ENCODE measurements at regions not wholly inside any gene's neighbourhood (a gene's known extent, or its start where the extent isn't known, plus 50 kb on each side); places are given as distances from the start of the nearest gene placed in this dataset.
"Not testable (repeated sequence)": the region's sequence is repeated elsewhere in the genome, so short reads cannot be mapped to it uniquely, and the experiment has no call there.

DNA sequence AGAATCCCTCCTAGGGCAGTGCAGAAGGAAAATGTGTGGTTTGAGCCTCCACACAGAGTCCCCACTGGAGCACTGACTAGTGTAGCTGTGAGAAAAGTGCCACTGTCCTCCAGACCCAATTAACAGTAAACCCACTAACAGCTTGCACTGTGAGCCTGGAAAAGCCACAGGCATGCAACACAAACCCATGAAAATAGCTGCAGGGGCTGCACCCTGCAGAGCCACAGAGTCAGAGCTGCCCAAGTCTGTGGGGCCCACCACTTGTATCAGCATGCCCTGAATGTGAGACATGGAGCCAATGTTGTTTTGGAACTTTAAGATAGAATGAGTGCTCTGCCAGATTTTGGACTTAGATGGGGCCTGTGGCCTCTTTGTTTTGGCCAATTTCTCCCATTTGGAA, 119.8 kb upstream of the CDH9 start:
- no peak for DNase-seq (ENCODE audit: low spot score)

DNA sequence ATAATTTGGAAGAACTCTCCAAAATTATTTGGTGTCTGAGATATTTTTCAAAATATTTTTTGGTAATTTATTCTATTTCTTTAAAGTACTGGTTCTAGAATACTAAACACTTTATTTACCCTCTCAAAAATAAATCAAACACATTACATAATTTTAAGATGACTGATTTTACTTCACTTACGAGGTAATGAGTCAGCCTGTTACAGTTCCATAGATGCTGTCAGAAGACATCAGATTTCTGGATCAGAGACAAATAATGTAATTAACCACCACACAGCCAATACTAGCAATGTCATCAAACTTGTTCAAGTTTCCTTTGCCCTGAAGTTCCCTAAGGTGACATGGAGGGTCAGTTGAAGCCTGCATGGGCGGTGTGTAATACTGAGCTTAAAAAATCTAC, 106.1 kb upstream of the CDH9 start:
- no peak for DNase-seq (ENCODE audit: low spot score)

DNA sequence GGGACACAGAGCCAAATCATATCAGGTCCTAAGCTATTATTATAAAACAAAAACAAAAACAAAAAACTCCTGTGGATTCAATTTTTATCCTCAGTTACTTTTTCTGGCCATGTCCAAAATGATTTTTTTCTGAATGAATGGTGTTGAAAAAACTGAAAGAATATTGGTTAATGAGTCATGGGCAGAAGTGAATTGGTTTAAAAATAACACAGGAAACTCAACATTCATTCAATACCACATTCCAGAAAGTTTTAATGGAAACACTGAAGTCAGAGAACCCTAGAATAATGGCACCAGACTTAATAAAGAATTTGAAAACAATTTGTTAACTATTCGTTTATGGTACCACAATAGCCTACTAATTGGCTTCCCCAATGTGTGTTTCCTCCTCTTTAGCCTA, 102.4 kb upstream of the CDH9 start:
- no peak for DNase-seq (ENCODE audit: low spot score)

DNA sequence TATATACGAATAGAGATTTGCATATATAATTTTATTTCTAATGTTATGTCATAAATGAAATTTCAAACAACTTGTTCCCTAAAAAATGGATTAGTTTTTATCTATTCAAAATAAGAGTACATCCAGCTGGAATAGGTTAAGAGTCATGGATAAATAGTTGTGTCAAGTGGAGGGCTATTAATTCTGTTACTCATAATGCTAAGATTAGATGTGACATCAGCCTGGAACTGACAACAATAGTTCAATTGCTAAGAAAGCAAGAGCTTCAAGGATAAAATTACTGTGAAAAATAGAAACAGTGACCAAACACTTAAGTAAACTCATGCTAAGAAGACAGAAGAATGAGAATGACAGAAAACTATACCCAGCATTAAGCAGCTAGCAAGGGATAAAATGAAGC, 92.2 kb upstream of the CDH9 start:
- no peak for DNase-seq (ENCODE audit: low spot score)

DNA sequence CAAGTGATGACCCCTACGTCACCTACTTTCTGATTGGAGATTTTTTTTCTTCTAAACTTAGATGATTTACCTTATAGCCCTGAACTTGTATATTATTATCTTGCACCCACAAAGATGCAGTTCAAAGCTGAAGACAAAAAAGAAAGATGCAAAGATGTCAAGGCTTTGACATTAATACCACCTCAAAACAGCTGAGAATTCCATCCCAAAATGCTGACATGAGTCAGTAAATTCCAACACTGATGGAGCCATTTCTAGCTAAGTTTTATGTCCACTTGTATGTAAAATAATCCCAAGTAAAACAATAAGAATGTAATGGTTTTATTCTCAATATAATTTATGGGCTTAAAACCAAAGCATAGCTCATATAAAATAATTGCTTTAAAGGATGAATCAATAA, 91.5 kb upstream of the CDH9 start:
- no peak for DNase-seq (ENCODE audit: low spot score)

DNA sequence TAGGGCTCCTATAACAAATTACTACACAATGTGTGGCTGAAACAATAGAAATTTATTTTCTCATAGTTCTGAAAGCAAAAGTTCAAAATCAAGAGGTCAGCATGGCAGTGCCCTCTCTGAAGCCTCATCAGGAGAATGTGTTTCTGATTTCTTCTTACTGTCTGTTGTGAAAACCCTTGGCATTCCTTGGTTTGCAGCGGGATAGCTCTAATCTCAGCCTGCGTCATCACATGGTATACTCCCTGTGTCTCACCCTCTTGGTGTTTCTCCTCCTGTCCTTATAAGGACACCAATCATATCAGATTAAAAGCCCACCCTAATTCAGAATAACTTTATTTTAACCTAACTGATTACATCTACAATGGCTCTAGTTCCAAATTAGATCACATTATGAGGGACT, 87.5 kb upstream of the CDH9 start:
- DNase-seq (ENCODE audit: low spot score), result no peak

DNA sequence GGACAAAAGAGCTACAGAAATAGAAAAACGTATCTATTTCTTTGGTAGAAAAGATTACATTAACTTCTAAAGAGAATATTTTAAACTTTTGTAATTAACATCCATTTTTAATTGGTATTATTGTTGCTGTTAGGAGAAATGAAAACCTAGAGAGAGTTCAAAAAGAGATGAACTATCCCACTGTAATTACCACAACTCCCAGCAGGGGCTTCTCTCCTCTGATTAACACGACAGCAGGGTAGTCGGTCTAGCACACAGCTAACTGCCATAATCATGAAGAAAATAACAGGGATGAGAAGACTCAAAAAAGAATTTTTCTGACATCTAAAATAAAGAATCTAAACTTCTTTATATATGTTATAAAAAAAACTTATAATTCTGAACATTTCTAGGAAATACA, 86.2 kb upstream of the CDH9 start:
- DNase-seq (ENCODE audit: low spot score), result peak; percentile 12

DNA sequence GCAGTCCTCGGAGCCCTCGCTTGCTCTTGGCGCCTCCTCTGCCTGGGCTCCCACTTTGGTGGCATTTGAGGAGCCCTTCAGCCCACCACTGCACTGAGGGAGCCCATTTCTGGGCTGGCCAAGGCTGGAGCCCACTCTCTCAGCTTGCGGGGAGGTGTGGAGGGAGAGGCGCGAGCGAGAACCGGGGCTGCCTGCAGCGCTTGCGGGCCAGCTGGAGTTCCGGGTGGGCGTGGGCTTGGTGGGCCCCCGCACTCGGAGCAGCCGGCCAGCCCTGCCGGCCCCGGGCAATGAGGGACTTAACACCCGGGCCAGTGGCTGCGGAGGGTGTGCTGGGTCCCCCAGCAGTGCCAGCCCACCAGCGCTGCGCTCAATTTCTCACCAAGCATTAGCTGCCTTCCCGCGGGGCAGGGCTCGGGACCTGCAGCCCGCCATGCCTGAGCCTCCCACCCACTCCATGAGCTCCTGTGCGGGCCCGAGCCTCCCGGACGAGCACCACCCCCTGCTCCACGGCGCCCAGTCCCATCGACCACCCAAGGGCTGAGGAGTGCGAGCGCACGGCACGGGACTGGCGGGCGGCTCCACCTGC, 81.4 kb upstream of the CDH9 start:
- not testable (repeated sequence) for DNase-seq (ENCODE audit: low spot score)

DNA sequence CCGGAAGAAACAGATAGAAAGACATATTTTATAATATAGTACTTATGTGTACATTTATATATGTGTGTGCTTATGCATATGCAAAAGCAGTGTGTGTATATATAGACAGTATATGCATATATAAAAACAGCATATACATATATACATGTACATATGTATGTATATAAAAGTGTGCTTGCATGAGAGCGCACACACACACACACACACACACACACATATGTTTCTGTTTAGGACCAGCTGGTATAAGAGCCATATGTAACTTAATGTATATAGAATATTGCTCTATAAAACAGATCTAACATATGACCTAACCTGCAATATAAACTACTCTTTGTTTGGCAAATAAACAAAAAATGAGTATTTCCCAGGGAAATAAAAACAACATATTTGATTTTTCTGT, 65.1 kb upstream of the CDH9 start:
- no peak for DNase-seq (ENCODE audit: low spot score)

DNA sequence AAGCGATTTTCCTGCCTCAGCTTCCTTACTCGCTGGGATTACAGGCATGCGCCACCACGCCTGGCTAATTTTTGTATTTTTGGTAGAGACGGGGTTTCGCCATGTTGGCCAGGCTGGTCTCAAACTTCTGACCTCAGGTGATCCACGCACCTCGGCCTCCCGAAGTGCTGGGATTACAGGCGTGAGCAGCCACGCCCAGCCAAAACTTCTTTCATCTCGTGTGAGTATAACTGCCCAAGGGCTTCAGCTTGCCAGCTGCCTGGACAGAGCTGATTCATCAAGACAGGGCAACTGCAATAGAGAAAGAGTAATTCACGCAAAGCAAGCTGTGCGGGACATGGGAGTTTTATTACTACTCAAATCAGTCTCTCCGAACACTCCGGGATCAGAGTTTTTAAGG, 57.4 kb upstream of the CDH9 start:
- not testable (repeated sequence) for DNase-seq (ENCODE audit: low spot score)

DNA sequence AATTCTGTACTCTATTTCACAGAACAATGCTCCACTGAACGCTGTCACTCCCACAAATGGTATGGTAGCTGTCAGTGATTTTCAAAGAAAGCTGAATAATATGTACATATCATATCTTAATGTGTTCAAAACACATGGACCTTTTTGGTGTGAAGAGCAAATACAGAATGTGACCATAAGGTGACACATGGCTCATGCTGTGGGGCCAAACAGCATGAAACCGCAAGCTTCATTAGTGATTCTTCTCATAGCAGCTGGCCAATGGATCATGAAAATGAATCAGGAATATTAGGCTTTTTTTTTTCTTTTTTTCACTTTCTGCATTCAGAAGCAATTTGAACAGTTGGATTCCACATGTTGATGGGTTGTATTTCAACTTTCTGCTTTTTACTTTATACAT, 54.9 kb upstream of the CDH9 start:
- no peak for DNase-seq (ENCODE audit: low spot score)

DNA sequence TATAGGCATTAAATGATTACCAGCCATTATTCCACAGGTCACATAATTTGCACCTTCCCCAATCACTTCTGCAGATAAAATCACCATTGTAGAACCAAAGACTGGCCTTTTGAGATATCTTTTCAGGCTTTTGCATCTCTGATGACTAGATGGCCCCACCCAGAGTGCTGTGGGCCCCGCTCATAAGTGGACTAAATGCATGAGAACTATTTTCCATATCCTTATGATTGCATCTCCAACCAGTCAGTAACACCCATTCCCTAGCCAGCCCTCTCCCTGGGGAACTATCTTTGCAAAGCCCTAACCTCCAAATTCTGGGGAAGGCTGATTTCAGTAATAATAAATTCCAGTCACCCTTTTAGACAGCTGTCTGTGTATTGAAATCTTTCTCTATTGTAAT, 53.5 kb upstream of the CDH9 start:
- DNase-seq (ENCODE audit: low spot score), result no peak

DNA sequence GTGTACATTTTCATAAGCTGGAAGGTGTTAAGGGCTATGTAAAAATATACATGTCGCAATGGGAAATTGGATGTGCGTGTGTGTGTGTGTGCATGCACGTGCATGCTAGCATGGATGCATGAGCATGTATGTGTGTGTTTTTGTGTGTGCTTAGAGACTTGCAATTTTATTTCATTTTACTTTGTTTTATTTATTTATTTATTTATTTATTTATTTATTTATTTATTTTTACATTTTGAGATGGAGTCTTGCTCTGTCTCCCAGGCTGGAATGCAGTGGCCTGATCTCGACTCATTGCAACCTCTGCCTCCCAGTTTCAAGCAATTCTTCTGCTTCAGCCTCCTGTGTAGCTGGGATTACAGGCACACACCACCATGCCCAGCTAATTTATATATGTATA, 50.4 kb upstream of the CDH9 start:
- DNase-seq (ENCODE audit: low spot score), result not testable (repeated sequence)
